ENCODE measurements at regions not wholly inside any gene's neighbourhood (a gene's known extent, or its start where the extent isn't known, plus 50 kb on each side); places are given as distances from the start of the nearest gene placed in this dataset.

DNA sequence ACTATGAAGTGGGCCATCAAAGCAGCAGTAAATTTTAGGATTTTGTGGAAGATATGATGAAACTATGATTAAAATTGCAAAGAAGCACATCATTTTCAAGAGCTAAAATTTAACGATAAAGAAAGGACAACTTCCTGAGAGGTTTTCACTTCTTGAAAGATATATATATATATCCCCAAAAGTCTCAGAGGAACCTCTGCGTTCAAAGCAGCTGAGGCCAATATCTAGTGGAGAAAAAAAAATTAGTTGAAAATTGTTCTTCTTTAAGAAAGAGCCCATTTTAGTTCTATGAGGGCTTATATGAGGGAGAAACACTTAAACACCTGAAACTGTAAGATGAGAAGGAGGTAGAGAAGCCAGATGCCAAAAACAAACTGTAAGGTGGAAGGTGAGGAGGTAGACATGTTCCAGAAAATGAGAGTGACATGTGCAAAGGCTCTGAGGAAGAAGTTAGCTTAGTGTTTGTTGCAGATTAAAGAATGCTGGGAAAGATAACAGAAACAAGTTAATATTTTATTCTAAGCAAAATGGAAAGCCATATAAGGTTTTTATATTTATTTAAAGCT lies 72.9 kb upstream of the VRK2 start:
- no peak for DNase-seq

DNA sequence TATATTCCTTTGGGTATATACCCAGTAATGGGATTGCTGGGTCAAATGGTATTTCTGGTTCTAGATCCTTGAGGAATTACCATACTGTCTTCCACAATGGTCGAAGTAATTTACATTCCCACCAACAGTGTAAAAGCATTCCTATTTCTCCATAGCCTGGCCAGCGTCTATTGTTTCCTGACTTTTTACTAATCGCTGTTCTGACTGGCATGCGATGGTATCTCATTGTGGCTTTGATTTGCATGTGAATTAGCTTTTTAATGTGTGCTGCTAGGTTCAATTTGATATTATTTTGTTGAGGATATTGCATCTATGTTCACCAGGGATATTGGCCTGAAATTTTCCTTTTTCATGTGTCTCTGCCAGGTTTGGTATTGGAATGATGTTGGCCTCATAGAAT lies 67.4 kb upstream of the VRK2 start:
- DNase-seq = no peak

DNA sequence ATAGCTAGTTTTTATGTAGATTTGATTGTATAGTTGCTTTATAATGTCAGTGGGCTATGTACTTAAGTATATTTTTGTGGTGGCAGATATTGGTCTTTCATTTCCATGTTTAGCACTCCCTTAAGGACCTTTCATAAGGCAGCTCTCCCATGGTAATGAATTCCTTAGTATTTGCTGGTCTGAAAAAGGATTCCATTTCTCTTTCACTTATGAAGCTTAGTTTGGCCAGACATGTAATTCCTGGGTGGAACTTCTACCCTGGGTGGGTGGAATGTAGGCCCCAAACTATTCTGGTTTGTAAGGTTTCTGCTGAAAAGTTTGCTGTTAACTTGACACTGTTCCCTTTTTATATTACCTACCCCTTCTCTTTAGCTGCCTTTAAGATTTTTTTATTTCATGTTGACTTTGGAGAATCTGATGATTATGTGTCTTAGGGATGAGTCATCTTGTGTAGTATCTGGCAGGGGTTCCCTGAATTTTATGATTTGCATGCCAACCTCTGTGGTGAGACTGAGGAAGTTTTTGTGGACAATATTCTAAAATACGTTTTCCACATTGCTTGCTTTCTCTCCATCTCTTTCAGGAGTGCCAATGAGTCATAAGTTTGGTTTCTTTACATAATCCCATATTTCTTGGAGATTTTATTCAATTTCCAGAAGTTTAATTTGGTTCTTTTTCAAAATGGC lies 65.4 kb upstream of the VRK2 start:
- peak; percentile 75 for DNase-seq

DNA sequence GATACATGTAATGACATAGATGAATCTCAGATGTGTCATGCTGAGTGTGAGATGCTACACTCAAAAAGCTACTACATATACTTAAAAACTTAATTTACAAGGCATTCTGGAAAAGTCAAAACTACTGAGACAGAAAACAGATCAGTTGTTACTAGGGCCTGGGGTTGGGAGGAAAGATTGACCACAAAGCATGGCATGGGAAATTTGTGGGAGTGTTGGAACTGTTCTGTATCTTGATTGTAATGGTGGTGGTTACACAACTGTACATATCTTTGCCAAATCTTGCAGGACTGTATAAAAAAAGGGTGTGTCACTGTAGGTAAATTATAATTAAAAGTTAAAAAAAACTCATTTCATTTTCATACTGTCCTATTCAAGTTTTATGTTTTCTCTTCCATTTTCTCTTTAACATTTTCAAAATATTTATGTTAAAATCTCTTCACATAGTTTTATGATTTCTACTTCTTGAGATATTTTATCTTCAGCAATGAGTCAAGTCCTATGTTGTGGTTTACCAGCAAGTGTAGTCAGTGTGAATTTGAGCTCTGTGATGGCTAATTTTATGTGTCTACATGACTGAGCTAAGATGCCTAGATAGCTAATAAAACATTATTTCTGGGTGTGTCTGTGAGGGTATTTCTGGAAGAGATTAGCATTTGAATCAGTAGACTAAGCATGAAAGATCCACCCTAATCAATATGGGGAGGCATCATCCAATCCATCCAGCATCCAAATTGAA lies 58.6 kb upstream of the VRK2 start:
- DNase-seq = no peak

DNA sequence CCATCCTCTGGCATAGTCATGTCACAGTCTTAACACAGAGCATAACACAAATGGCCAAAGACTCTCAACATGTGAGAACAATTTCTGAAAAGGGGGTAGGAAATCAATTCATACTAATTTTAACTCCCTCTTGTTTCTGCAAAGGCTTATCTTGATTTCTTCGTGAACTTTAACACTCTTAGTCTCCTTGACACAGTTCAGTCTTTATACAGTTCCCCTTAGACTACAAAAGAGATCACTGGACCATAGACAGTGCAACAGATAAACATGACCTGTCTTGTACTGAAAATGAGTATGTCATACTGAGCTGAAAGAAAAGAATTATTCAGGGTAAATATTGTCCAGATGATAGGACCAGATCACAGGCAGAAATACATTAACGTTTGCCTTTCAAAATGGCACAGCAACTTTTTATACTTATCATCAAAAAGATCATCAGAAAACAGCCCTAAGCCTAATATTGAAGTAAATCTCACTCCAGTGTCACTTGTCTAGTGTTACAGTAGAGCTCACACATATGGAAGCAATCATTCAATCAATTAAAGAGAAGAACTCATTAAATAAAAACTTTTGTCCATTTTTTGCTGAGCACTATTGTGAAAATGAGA lies 56.4 kb upstream of the VRK2 start:
- no peak for DNase-seq

All from HCEC 1CT (cell line).